K562 (cell line): ENCODE measurements at regions not wholly inside any gene's neighbourhood (a gene's known extent, or its start where the extent isn't known, plus 50 kb on each side); places are given as distances from the start of the nearest gene placed in this dataset.

ENCODE experiments used
- ATAC-seq: fragments of 200-7000 bp; cut with Tn5 transposase; 3 replicates; pipeline ENCODE4 v1.9.1; 2020; ENCODE audit warnings: moderate library complexity
- BruUV-seq: library from RNA; stranded (reverse); fragments of 400-500 nt; replicated peaks from 2 replicates; lab custom pipeline; 2021; lab: Mats Ljungman, UMichigan
- CTCF ChIA-PET: fragments of 300-600 bp; formaldehyde crosslinking; extraction: SDS; loops from one replicate; lab custom pipeline; 2021; ENCODE audit warnings: low intra/inter-chr PET ratio; lab: Yijun Ruan, JAX
- POLR2A ChIA-PET: fragments of 300-600, 350-650 bp; sonication (Branson Sonifier 250); formaldehyde crosslinking; extraction: SDS; loops from one replicate; lab custom pipeline; 2021; ENCODE audit warnings: antibody characterized with exemption, inconsistent platforms; lab: Yijun Ruan, JAX
- DNase-seq, 4 experiments: peaks; one replicate each; pipeline versions ENCODE4 v3.0.0 to v3.0.0-alpha.2; 2011 to 2018; ENCODE audit warnings: low spot score in 3 of 4, mixed read lengths in 3 of 4; ENCODE audit errors: extremely low read depth in 1 of 4
- FAIRE-seq: peaks from 2 replicates; lab custom pipeline; 2011; peaks lifted over from hg19 to GRCh38; lab: Jason Lieb, UNC
- H2AFZ ChIP-seq: 2 replicates; pipeline ENCODE4 v1.6.0; 2011; ENCODE audit warnings: low read depth, low read length, control low read depth, inconsistent platforms
- H3K27ac ChIP-seq: fragments of 200-600 bp; 3 replicates; pipeline ENCODE4 v1.8.0; 2011; ENCODE audit warnings: low read depth, mild to moderate bottlenecking, control low read depth, inconsistent platforms, low read length, moderate library complexity, mixed read lengths; ENCODE audit errors: extremely low read depth
- H3K27me3 ChIP-seq, 2 experiments: fragments of 300-600 bp in 1 of 2; 2 replicates in 1 of 2; 3 replicates in 1 of 2; pipeline versions ENCODE4 v1.6.0 to v1.8.0; 2011; ENCODE audit warnings: inconsistent platforms in 2 of 2, low read length in 2 of 2, mild to moderate bottlenecking in 1 of 2, mixed read lengths in 1 of 2, moderate library complexity in 1 of 2; ENCODE audit not compliant: control insufficient read depth in 2 of 2, insufficient read depth in 2 of 2
- H3K36me3 ChIP-seq: fragments of 300-600 bp; 3 replicates; pipeline ENCODE4 v1.8.0; 2011; ENCODE audit warnings: mild to moderate bottlenecking, low read length, inconsistent platforms; ENCODE audit not compliant: control insufficient read depth, insufficient read depth
- H3K4me1 ChIP-seq, 2 experiments: fragments of 200-600 bp in 1 of 2; replicated peaks in 1 of 2; 2 replicates in 1 of 2; 3 replicates in 1 of 2; pipeline versions ENCODE4 v1.5.1 to v1.8.0; 2011; ENCODE audit warnings: inconsistent platforms in 2 of 2, low read length in 2 of 2, mild to moderate bottlenecking in 1 of 2, mixed read lengths in 1 of 2, moderate library complexity in 1 of 2; ENCODE audit not compliant: control insufficient read depth in 2 of 2, insufficient read depth in 2 of 2
- H3K4me2 ChIP-seq: 2 replicates; pipeline ENCODE4 v1.6.1; 2011; ENCODE audit warnings: low read length, control low read depth, inconsistent platforms, mixed read lengths; ENCODE audit not compliant: insufficient read depth
- H3K4me3 ChIP-seq: fragments of 200-600 bp; sonication (generic), shearing (Covaris generic); 2 replicates; pipeline ENCODE4 v1.5.1; 2016; ENCODE audit warnings: control low read depth, inconsistent platforms
- H3K79me2 ChIP-seq: fragments of 200-600 bp; 3 replicates; pipeline ENCODE4 v1.8.0; 2011; ENCODE audit warnings: low read length, inconsistent platforms; ENCODE audit not compliant: control insufficient read depth, insufficient read depth
- H3K9ac ChIP-seq, 2 experiments: 2 replicates each; pipeline versions ENCODE4 v1.6.0 to v1.6.1; 2011; ENCODE audit warnings: low read depth in 2 of 2, low read length in 2 of 2, control low read depth in 1 of 2, inconsistent platforms in 1 of 2, mild to moderate bottlenecking in 1 of 2, mixed read lengths in 1 of 2; ENCODE audit not compliant: insufficient read depth in 1 of 2
- H3K9me1 ChIP-seq: one replicate; pipeline ENCODE4 v1.6.0; 2011; ENCODE audit warnings: inconsistent platforms, mild to moderate bottlenecking, low read length, moderate library complexity; ENCODE audit not compliant: control insufficient read depth, insufficient read depth
- H3K9me3 ChIP-seq: replicated peaks from 2 replicates; pipeline ENCODE4 v1.5.1; 2011; ENCODE audit warnings: low read depth, low read length, inconsistent platforms; ENCODE audit not compliant: control insufficient read depth, insufficient read depth
- H4K20me1 ChIP-seq: replicated peaks from 2 replicates; pipeline ENCODE4 v1.6.1; 2011; ENCODE audit warnings: low read length, inconsistent platforms, mixed read lengths; ENCODE audit not compliant: control insufficient read depth, insufficient read depth
- CBFA2T3 ChIP-seq: fragments of 450-650 bp; IDR thresholded peaks from 2 replicates; pipeline ENCODE4 v1.6.1; 2017
- ELF2 ChIP-seq: fragments of 250-450 bp; sonication (Bioruptor Pico); IDR thresholded peaks from 2 replicates; pipeline ENCODE4 v1.5.0; 2021; ENCODE audit warnings: mild to moderate bottlenecking
- MAFF ChIP-seq: IDR thresholded peaks from 2 replicates; pipeline ENCODE4 v1.6.1; 2012; ENCODE audit warnings: low read length, improper control_type of control experiment
- NFE2 ChIP-seq: IDR thresholded peaks from 2 replicates; pipeline ENCODE4 v1.6.1; 2014; ENCODE audit warnings: antibody characterized with exemption, low read depth
- RBBP5 ChIP-seq: fragments of 200-600 bp; sonication (generic); IDR thresholded peaks from 2 replicates; pipeline ENCODE4 v1.6.1; 2012; ENCODE audit warnings: borderline replicate concordance, mild to moderate bottlenecking, low read length, control low read depth, inconsistent platforms; ENCODE audit not compliant: insufficient read depth, poor library complexity, severe bottlenecking
- RERE ChIP-seq: sonication (generic); formaldehyde crosslinking; IDR thresholded peaks from 2 replicates; pipeline ENCODE4 v1.8.0; 2023; ENCODE audit warnings: missing genetic modification reagents, mild to moderate bottlenecking, borderline replicate concordance
- TOE1 ChIP-seq, 2 experiments: fragments of 450-650 bp in 1 of 2; sonication (generic) in 1 of 2; formaldehyde crosslinking in 1 of 2; IDR thresholded peaks; 2 replicates each; pipeline versions ENCODE4 v1.7.1 to v1.8.0; 2016 to 2022; ENCODE audit warnings: borderline replicate concordance in 2 of 2, mild to moderate bottlenecking in 2 of 2, antibody characterized with exemption in 1 of 2, inconsistent platforms in 1 of 2, low read depth in 1 of 2, missing genetic modification reagents in 1 of 2, moderate library complexity in 1 of 2
- ZNF23 ChIP-seq: fragments of 250-450 bp; sonication (Bioruptor Pico); IDR thresholded peaks from 2 replicates; pipeline ENCODE4 v1.4.0; 2020; ENCODE audit warnings: mild to moderate bottlenecking
- ZNF316 ChIP-seq: fragments of 450-650 bp; IDR thresholded peaks from 2 replicates; pipeline ENCODE4 v1.6.1; 2016
- ZNF512 ChIP-seq: IDR thresholded peaks from 2 replicates; pipeline ENCODE4 v1.6.1; 2016; ENCODE audit warnings: missing genetic modification characterization, missing compliant biosample characterization
- WGBS: fragments of 100-300 bp; shearing (Covaris generic); methylation state at CpG from one replicate; pipeline ENCODE4 v1.1.6; 2016; ENCODE audit warnings: low coverage, mixed read lengths; ENCODE audit not compliant: insufficient coverage; ENCODE audit errors: missing lambda C conversion rate; 5-methylcytosine and 5-hydroxymethylcytosine counted together
- in situ Hi-C: fragments of 300-500 bp; cut with MboI; formaldehyde crosslinking; loops from 4 replicates; pipeline ENCODE4 v1.15.0; 2018; ENCODE audit warnings: inconsistent platforms, mixed read lengths
- intact Hi-C: fragments of 100-400 bp; cut with micrococcal nuclease; formaldehyde crosslinking; loops from 2 replicates; pipeline ENCODE4 v1.14.2; 2022

- H2AFZ ChIP-seq = no peak overlapping the region
- no peak overlapping the region for H3K4me3 ChIP-seq
- POLR2A ChIA-PET = interaction anchor here (0.7 to 1.7 kb wide), 4 partner anchors 9 to 163 kb away, joined by 3 to 6 read pairs (median 4); no protein-coding TSS in a partner anchor
- no peak for DNase-seq
- H4K20me1 ChIP-seq = peaks cover 12% of the 10 kb centered on the region
- H3K4me1 ChIP-seq = peaks cover 0 to 3% of the 10 kb centered on the region in 2 experiments; a peak in 2 of 5 replicates
- H3K36me3 ChIP-seq = no peaks in the 10 kb centered on the region
- H3K27ac ChIP-seq = no peak overlapping the region
- no peak overlapping the region for H3K9ac ChIP-seq
- ATAC-seq = no peak
- TF ChIP-seq ZNF23 = no peak
- TF ChIP-seq CBFA2T3 = no peak
- TF ChIP-seq MAFF = no peak
- no peak for TF ChIP-seq NFE2
- no peak for TF ChIP-seq ZNF316
- no peak for TF ChIP-seq ZNF512 (tag)
- no peak for TF ChIP-seq RERE (CRISPR knock-in tag)
- no peak for TF ChIP-seq TOE1 (IDR thresholded peaks at IDR 0.05; ENCODE audit: borderline replicate concordance)
- no peak for TF ChIP-seq TOE1 (CRISPR knock-in tag; IDR thresholded peaks at IDR 0.05; ENCODE audit: borderline replicate concordance, low read depth)
- TF ChIP-seq RBBP5 = no peak
- no peak for TF ChIP-seq ELF2
- no TSS peak for BruUV-seq
- 2% methylated on average over 5 of the region's 5 CpGs for WGBS
- CTCF ChIA-PET = no interaction called here
- intact Hi-C loops = no loop called here
- no peaks in the 10 kb centered on the region for H3K79me2 ChIP-seq
- FAIRE-seq = no peak
- peaks cover 54 to 83% of the 10 kb centered on the region in 2 experiments for H3K27me3 ChIP-seq
- no peaks in the 10 kb centered on the region for H3K9me3 ChIP-seq
- in situ Hi-C loops = no loop called here
- no peak overlapping the region for H3K4me2 ChIP-seq
- H3K9me1 ChIP-seq = no peaks in the 10 kb centered on the region
Measured at GRCh38 chr6:33949111-33949510, 145.3 kb upstream of the MLN start.
